DND-41 (cell line): ENCODE measurements at regions not wholly inside any gene's neighbourhood (a gene's known extent, or its start where the extent isn't known, plus 50 kb on each side); places are given as distances from the start of the nearest gene placed in this dataset.

ENCODE experiments used
- ATAC-seq: fragments of 200-7000 bp; cut with Tn5 transposase; 3 replicates; pipeline ENCODE4 v1.9.1; 2021; ENCODE audit warnings: low read depth; ENCODE audit not compliant: insufficient read depth
- DNase-seq: peaks from one replicate; pipeline ENCODE4 v3.0.0-alpha.2; 2020
- H2AFZ ChIP-seq: 2 replicates; pipeline ENCODE4 v1.6.0; 2012; ENCODE audit warnings: low read depth, low read length
- H3K27ac ChIP-seq: 2 replicates; pipeline ENCODE4 v1.5.1; 2012; ENCODE audit warnings: low read length, inconsistent platforms
- H3K27me3 ChIP-seq: fragments of 200-600 bp; sonication (generic); 2 replicates; pipeline ENCODE4 v1.6.0; 2012; ENCODE audit warnings: low read length, mild to moderate bottlenecking, inconsistent platforms; ENCODE audit not compliant: insufficient read depth, poor library complexity
- H3K36me3 ChIP-seq: 2 replicates; pipeline ENCODE4 v1.5.1; 2012; ENCODE audit warnings: low read length, inconsistent platforms; ENCODE audit not compliant: insufficient read depth
- H3K4me1 ChIP-seq: 2 replicates; pipeline ENCODE4 v1.5.1; 2012; ENCODE audit warnings: mild to moderate bottlenecking, low read length; ENCODE audit not compliant: insufficient read depth
- H3K4me2 ChIP-seq: 2 replicates; pipeline ENCODE4 v1.6.0; 2012; ENCODE audit warnings: mild to moderate bottlenecking, moderate library complexity, low read length, inconsistent platforms; ENCODE audit not compliant: insufficient read depth
- H3K4me3 ChIP-seq, 2 experiments: fragments of 200-600 bp in 1 of 2; shearing (Covaris generic) in 1 of 2; 2 replicates each; pipeline ENCODE4 v1.5.1; 2012 to 2016; ENCODE audit warnings: inconsistent platforms in 2 of 2, low read length in 2 of 2, mild to moderate bottlenecking in 2 of 2, low read depth in 1 of 2, moderate library complexity in 1 of 2
- H3K79me2 ChIP-seq: 2 replicates; pipeline ENCODE4 v1.6.0; 2012; ENCODE audit warnings: low read length, inconsistent platforms; ENCODE audit not compliant: insufficient read depth
- H3K9ac ChIP-seq: 2 replicates; pipeline ENCODE4 v1.6.0; 2012; ENCODE audit warnings: low read depth, mild to moderate bottlenecking, inconsistent platforms, low read length, moderate library complexity
- H3K9me3 ChIP-seq: 2 replicates; pipeline ENCODE4 v1.5.1; 2012; ENCODE audit warnings: low read length, moderate library complexity, mild to moderate bottlenecking, inconsistent platforms; ENCODE audit not compliant: insufficient read depth, severe bottlenecking
- H4K20me1 ChIP-seq: 2 replicates; pipeline ENCODE4 v1.6.0; 2012; ENCODE audit warnings: low read length; ENCODE audit not compliant: insufficient read depth
- EZH2 ChIP-seq: IDR thresholded peaks from 3 replicates; pipeline ENCODE4 v1.6.1; 2012; ENCODE audit warnings: borderline replicate concordance, low read depth, mild to moderate bottlenecking, moderate library complexity, low read length, inconsistent platforms; ENCODE audit not compliant: severe bottlenecking
- TF ChIP-seq, protein P1 (sequence below): IDR thresholded peaks from 2 replicates; pipeline ENCODE4 v1.5.1; 2012; ENCODE audit warnings: borderline replicate concordance, low read length, moderate library complexity, mild to moderate bottlenecking; ENCODE audit not compliant: poor library complexity, severe bottlenecking; ENCODE audit errors: extremely low read depth

DNA sequence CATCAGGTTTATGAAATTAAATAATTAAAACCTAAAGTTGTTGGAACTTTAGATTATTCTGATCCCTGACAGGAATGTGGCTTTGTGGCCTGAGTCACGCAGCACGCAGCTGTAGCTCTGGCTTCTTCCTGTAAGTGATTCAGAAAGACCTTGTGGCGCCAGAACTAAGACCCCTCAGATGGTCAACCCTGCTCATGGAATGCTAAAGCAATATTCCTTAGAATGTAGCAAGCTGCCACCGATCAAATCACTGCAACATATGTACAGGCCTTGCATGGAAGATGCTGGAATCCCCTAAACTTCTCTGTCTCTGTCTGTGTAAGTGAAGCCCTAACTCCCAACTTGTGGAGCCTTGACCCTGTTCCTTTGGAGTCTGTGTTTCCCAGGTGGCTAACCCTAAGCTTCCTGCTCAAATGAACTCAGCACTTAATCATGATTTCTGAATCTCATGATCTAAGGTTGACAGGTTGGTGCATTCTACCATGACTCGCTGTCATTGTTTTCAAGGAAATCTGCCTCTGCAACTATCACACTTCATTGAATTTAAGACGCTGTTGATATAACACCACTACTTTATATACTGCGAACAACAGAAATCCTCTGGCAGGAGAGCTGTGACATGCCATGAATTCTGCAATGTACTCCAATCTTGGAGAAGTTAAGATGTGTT, 111.2 kb upstream of the CST7 start:
- TF ChIP-seq, protein P1, sequence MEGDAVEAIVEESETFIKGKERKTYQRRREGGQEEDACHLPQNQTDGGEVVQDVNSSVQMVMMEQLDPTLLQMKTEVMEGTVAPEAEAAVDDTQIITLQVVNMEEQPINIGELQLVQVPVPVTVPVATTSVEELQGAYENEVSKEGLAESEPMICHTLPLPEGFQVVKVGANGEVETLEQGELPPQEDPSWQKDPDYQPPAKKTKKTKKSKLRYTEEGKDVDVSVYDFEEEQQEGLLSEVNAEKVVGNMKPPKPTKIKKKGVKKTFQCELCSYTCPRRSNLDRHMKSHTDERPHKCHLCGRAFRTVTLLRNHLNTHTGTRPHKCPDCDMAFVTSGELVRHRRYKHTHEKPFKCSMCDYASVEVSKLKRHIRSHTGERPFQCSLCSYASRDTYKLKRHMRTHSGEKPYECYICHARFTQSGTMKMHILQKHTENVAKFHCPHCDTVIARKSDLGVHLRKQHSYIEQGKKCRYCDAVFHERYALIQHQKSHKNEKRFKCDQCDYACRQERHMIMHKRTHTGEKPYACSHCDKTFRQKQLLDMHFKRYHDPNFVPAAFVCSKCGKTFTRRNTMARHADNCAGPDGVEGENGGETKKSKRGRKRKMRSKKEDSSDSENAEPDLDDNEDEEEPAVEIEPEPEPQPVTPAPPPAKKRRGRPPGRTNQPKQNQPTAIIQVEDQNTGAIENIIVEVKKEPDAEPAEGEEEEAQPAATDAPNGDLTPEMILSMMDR = no peak
- TF ChIP-seq EZH2 = no peak
- no peak overlapping the region for H3K27ac ChIP-seq
- DNase-seq (no peak), ATAC-seq (no peak)
- no peaks in the 10 kb centered on the region for H3K9me3 ChIP-seq
- H4K20me1 ChIP-seq = no peaks in the 10 kb centered on the region
- no peaks in the 10 kb centered on the region for H3K4me1 ChIP-seq
- H3K79me2 ChIP-seq = no peaks in the 10 kb centered on the region
- no peaks in the 10 kb centered on the region for H3K27me3 ChIP-seq
- no peak overlapping the region for H3K4me3 ChIP-seq
- no peak overlapping the region for H3K9ac ChIP-seq
- no peak overlapping the region for H3K4me2 ChIP-seq
- H2AFZ ChIP-seq = no peak overlapping the region
- H3K36me3 ChIP-seq = no peaks in the 10 kb centered on the region

DNA sequence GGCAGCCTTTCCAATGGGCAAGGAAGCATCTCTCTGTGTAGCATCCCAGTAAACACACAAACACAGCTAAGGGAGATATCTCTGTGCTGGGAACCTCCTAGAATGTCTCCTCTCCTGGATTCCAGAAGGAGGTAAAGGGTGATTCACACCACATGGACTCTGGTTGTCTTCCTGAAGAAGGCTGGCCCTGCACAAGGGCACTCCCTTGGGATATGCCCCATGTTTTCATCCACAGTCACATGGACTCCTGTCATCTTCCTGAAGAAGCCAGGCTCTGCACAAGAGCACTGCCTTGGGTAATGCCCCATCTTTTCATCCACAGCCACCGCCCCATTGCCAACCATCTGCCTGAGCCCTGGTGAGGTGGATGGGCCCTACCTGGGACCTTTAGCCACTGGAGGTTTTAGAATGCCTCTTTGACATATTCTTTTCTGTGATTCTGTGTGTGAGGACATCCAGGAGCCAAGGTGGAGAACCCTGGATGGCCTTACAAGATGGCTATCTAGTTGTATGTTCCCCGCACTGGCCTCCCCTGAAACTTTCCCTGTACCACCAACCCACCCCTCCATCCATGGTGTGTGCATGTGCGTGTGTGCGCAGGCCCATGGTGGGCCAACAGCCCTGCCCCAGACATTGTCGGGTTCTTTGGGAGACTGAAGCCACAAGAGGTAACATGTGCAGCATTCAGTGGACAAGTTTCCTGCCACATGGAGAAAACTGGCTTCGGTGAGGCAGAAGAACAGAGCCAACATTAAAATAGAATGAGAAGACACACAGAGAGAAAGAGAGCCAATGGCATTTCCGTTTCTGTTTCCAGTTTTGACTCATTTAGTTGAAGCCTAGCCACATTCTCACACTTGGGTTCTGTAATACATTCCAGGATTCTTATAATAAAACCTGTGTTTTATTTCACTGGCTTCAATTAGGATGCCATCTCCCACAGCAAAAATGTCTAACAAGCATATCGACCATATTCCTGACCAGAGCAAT, 110.2 kb upstream of the CST7 start:
- H3K4me1 ChIP-seq = no peaks in the 10 kb centered on the region
- ATAC-seq (no peak), DNase-seq (no peak)
- no peak overlapping the region for H3K4me2 ChIP-seq
- no peaks in the 10 kb centered on the region for H3K79me2 ChIP-seq
- no peak overlapping the region for H3K4me3 ChIP-seq
- no peak overlapping the region for H3K9ac ChIP-seq
- H3K27me3 ChIP-seq = peaks cover 2% of the 10 kb centered on the region
- H3K27ac ChIP-seq = no peak overlapping the region
- H3K9me3 ChIP-seq = no peaks in the 10 kb centered on the region
- H4K20me1 ChIP-seq = no peaks in the 10 kb centered on the region
- TF ChIP-seq EZH2 = no peak
- TF ChIP-seq, protein P1 = no peak
- no peak overlapping the region for H2AFZ ChIP-seq
- no peaks in the 10 kb centered on the region for H3K36me3 ChIP-seq

DNA sequence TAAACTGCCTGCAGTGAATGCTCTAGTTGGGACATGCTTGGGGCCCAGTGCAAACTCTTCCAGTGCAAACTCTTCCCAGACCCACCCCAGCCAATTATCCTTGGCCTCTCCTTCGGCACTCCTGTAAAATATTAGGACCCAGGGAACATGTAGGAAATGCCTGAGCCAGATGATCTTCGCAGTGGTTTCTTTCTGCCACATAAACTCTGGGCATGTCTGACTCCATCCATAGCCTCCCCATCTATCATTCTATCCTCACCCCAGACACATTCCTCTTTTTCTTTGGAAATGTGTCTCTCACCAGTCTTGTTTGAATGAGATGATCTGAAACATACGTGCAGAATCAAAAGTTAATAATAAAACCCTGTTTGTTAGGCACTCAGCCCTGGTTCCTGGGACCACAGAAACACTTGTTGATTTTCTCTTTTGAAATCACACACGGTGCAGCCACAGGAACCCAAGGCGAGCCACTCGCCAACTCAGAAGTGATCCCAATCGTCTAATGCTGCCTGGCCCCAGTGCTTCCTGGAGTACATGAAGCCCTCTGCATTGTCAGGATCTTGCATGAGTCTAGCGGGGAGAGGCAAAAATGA, 108.9 kb upstream of the CST7 start:
- no peaks in the 10 kb centered on the region for H3K36me3 ChIP-seq
- ATAC-seq (no peak), DNase-seq (no peak)
- no peak overlapping the region for H3K27ac ChIP-seq
- H3K4me2 ChIP-seq = no peak overlapping the region
- H3K4me3 ChIP-seq = no peak overlapping the region
- no peaks in the 10 kb centered on the region for H3K79me2 ChIP-seq
- no peak for TF ChIP-seq EZH2
- TF ChIP-seq, protein P1 = no peak
- peaks cover 2% of the 10 kb centered on the region for H3K27me3 ChIP-seq
- H2AFZ ChIP-seq = no peak overlapping the region
- no peaks in the 10 kb centered on the region for H3K9me3 ChIP-seq
- H3K9ac ChIP-seq = no peak overlapping the region
- no peaks in the 10 kb centered on the region for H3K4me1 ChIP-seq
- H4K20me1 ChIP-seq = no peaks in the 10 kb centered on the region
